Transverse colon (tissue), 4 donors: ENCODE measurements at regions not wholly inside any gene's neighbourhood (a gene's known extent, or its start where the extent isn't known, plus 50 kb on each side); places are given as distances from the start of the nearest gene placed in this dataset.

Source experiments
- DNase-seq: peaks from one replicate; pipeline ENCODE4 v3.0.0-alpha.2; 2019
- H3K27ac ChIP-seq, 4 donors: fragments of 200-600 bp; sonication (generic); 2 replicates each; pipeline ENCODE4 v1.5.1; 2016 to 2018; ENCODE audit warnings: inconsistent platforms in 4 of 4
- H3K27me3 ChIP-seq: fragments of 200-600 bp; sonication (generic); 2 replicates; pipeline ENCODE4 v1.5.1; 2017; ENCODE audit warnings: inconsistent platforms
- H3K36me3 ChIP-seq, 4 donors: fragments of 200-600 bp; sonication (generic); 2 replicates each; pipeline ENCODE4 v1.5.1; 2017 to 2019; ENCODE audit warnings: inconsistent platforms in 4 of 4
- H3K4me1 ChIP-seq, 4 donors: fragments of 200-600 bp; sonication (generic); 2 replicates each; pipeline ENCODE4 v1.5.1; 2017 to 2020; ENCODE audit warnings: inconsistent platforms in 4 of 4
- H3K4me3 ChIP-seq, 4 donors: fragments of 200-600 bp; sonication (generic); 1 replicate in 1 of 4; 2 replicates in 3 of 4; pipeline versions ENCODE4 v1.5.1 to v1.6.1; 2017 to 2019; ENCODE audit warnings: inconsistent platforms in 4 of 4
- H3K9me3 ChIP-seq, 2 donors: fragments of 200-600 bp; sonication (generic); 2 replicates each; pipeline ENCODE4 v1.5.1; 2017 to 2019; ENCODE audit warnings: inconsistent platforms in 2 of 2
- EP300 ChIP-seq: sonication (generic); formaldehyde crosslinking; IDR thresholded peaks from one replicate; pipeline ENCODE4 v1.6.1; 2017; ENCODE audit warnings: antibody characterized with exemption, low read depth
- POLR2A ChIP-seq: fragments of 450-650 bp; IDR thresholded peaks from one replicate; pipeline ENCODE4 v1.6.1; 2016; ENCODE audit warnings: antibody characterized with exemption, mild to moderate bottlenecking, moderate library complexity
- POLR2AphosphoS5 ChIP-seq, 3 donors: sonication (generic); formaldehyde crosslinking; IDR thresholded peaks; one replicate each; pipeline ENCODE4 v1.6.1; 2016; ENCODE audit warnings: antibody characterized with exemption in 3 of 3
- WGBS, 2 donors: methylation state at CpG; one replicate each; pipeline ENCODE4 v1.1.5; 2018; ENCODE audit warnings: low coverage in 1 of 2; 5-methylcytosine and 5-hydroxymethylcytosine counted together
- in situ Hi-C, 4 donors: fragments of 200-750 bp; cut with MboI; loops; one replicate each; pipeline versions ENCODE4 v1.15.0 to v1.15.1; 2017; ENCODE audit warnings: low sequenced_read_pairs in 3 of 4, low pct_ligation_motif_present in 1 of 4, low pct_unique_long_range_greater_than_20kb in 1 of 4
- intact Hi-C: fragments of 100-400 bp; cut with DNase I; formaldehyde crosslinking; loops from one replicate; pipeline ENCODE4 v1.15.1; 2023; ENCODE audit warnings: low total_unique reads
- TF ChIP-seq, protein P1 (sequence below), 5 experiments: fragments of 200-600 bp in 3 of 5; fragments of 450-650 bp in 2 of 5; sonication (generic) in 3 of 5; IDR thresholded peaks; 1 replicate in 2 of 5; 2 replicates in 3 of 5; pipeline ENCODE4 v1.5.1; 2016 to 2017; ENCODE audit warnings: antibody characterized with exemption in 5 of 5, inconsistent platforms in 3 of 5, mild to moderate bottlenecking in 2 of 5, moderate library complexity in 1 of 5

GRCh38 chr2:45268631-45269030 lies 259.4 kb upstream of the SIX2 start:
- H3K27ac ChIP-seq, result no peak overlapping the region
- H3K27me3 ChIP-seq, result peaks cover 11% of the 10 kb centered on the region
- WGBS, 2 donors, result 86 to 90% methylated on average over 2 to 3 of the region's 3 CpGs
- H3K4me1 ChIP-seq, result no peaks in the 10 kb centered on the region
- H3K9me3 ChIP-seq, result no peaks in the 10 kb centered on the region
- DNase-seq, result no peak
- in situ Hi-C loops (no loop called here), intact Hi-C loops (loop anchor here (1.0 kb wide), 1 partner anchor 25 kb away; no protein-coding TSS in a partner anchor)
- no peak overlapping the region for H3K4me3 ChIP-seq
- no peaks in the 10 kb centered on the region for H3K36me3 ChIP-seq
- TF ChIP-seq, protein P1, sequence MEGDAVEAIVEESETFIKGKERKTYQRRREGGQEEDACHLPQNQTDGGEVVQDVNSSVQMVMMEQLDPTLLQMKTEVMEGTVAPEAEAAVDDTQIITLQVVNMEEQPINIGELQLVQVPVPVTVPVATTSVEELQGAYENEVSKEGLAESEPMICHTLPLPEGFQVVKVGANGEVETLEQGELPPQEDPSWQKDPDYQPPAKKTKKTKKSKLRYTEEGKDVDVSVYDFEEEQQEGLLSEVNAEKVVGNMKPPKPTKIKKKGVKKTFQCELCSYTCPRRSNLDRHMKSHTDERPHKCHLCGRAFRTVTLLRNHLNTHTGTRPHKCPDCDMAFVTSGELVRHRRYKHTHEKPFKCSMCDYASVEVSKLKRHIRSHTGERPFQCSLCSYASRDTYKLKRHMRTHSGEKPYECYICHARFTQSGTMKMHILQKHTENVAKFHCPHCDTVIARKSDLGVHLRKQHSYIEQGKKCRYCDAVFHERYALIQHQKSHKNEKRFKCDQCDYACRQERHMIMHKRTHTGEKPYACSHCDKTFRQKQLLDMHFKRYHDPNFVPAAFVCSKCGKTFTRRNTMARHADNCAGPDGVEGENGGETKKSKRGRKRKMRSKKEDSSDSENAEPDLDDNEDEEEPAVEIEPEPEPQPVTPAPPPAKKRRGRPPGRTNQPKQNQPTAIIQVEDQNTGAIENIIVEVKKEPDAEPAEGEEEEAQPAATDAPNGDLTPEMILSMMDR (IDR thresholded peaks at IDR 0.05), result no peak

- H3K27me3 ChIP-seq, result peaks cover 11% of the 10 kb centered on the region
- H3K4me3 ChIP-seq, result no peak overlapping the region
- 90% methylated on average over 10 of the region's 10 CpGs; no CpG with 5 or more reads in 1 of the 2 donors for WGBS, 2 donors
- intact Hi-C loops, result no loop called here
- DNase-seq, result no peak
- no peaks in the 10 kb centered on the region for H3K9me3 ChIP-seq
- no peaks in the 10 kb centered on the region for H3K36me3 ChIP-seq
- in situ Hi-C loops, result no loop called here
- H3K27ac ChIP-seq, result no peak overlapping the region
- no peak for TF ChIP-seq POLR2AphosphoS5 (IDR thresholded peaks at IDR 0.05)
- no peak for TF ChIP-seq POLR2A
- no peak for TF ChIP-seq EP300
- TF ChIP-seq, protein P1 (IDR thresholded peaks at IDR 0.05), result no peak
- H3K4me1 ChIP-seq, result no peaks in the 10 kb centered on the region
These were observed 258.0 kb upstream of the SIX2 start for GRCh38 chr2:45267062-45267792.

- Histone ChIP-seq H3K27me3 (peaks cover 11% of the 10 kb centered on the region), H3K36me3 (no peaks in the 10 kb centered on the region), H3K4me1 (no peaks in the 10 kb centered on the region), H3K4me3 (no peak overlapping the region), H3K27ac (no peak overlapping the region), H3K9me3 (no peaks in the 10 kb centered on the region)
- 93 to 96% methylated on average over 4 of the region's 4 CpGs for WGBS, 2 donors
- TF ChIP-seq, protein P1 (IDR thresholded peaks at IDR 0.05), result no peak
- TF ChIP-seq POLR2AphosphoS5 (IDR thresholded peaks at IDR 0.05), result no peak
- no peak for TF ChIP-seq POLR2A
- TF ChIP-seq EP300, result no peak
- intact Hi-C loops (no loop called here), in situ Hi-C loops (no loop called here)
- DNase-seq, result no peak
These were observed 256.1 kb upstream of the SIX2 start for GRCh38 chr2:45265336-45265735.

DNA sequence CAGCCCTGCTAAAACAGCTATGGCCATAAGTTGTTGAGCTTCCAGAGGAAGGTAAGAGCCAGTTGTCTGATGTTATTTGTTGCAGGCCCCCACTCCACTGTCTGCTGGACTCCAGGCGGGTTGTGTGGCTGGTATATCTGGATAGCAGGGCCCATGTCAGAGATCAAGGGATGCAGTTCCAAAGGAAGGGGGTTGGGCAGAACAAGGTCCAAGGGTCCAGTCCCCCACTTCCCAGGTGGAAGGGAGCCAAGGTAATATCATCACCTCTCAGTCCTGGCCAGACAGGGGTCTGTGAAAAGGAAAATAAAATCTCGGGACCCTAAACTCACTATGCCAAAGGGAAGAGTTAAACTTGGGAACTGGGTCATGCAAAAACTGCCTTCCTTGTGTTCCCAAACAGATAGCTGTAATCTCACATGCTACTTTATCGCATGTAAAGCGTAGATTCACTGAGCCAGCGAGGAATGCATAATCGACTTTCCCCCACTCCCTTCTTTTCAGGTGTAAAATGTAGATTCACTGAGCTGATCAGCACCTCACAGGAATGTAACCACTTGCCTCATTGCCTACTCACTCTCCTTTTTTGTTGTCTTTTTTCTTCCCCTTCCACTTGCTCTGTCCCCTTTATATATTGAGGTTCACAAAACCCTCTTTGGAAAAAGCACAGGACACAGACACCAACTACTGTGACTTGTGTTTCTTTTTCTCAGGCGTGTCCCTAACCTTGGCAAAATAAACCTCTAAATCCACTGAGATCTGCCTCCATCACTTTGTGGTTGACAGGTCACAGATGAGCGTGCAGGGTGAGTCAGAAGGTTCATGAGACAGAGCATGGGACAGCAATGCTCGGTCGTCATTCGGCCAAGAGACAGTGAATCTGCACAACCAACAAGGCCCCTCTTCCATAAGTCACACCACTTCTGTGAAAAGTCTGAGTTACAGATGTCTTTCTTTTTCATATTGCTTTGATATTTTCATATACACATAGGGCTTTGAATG lies 255.3 kb upstream of the SIX2 start:
- intact Hi-C loops (no loop called here), in situ Hi-C loops (no loop called here)
- DNase-seq, result no peak
- Histone ChIP-seq H3K4me3 (no peak overlapping the region), H3K36me3 (no peaks in the 10 kb centered on the region), H3K27me3 (peaks cover 11% of the 10 kb centered on the region), H3K27ac (no peak overlapping the region), H3K9me3 (no peaks in the 10 kb centered on the region), H3K4me1 (no peaks in the 10 kb centered on the region)
- WGBS, 2 donors, result 85 to 86% methylated on average over 4 to 11 of the region's 11 CpGs
- TF ChIP-seq EP300 (no peak), POLR2A (no peak), POLR2AphosphoS5 (IDR thresholded peaks at IDR 0.05) (no peak)
- TF ChIP-seq, protein P1 (IDR thresholded peaks at IDR 0.05), result no peak
